Activated CD8-positive, alpha-beta memory T cell treated with anti-CD3 and anti-CD28 coated beads, Interleukin-2, amount 50 U/mL, for 1 hour (primary cell): ENCODE measurements at regions not wholly inside any gene's neighbourhood (a gene's known extent, or its start where the extent isn't known, plus 50 kb on each side); places are given as distances from the start of the nearest gene placed in this dataset.
A peak's percentile ranks its signal among the peaks of the same experiment; 100 is the strongest.
"Not testable (repeated sequence)": the region's sequence is repeated elsewhere in the genome, so short reads cannot be mapped to it uniquely, and the experiment has no call there.

Source experiments
- DNase-seq: peaks from one replicate; pipeline ENCODE4 v3.0.0-alpha.2; 2020; ENCODE audit errors: extremely low read depth

DNA sequence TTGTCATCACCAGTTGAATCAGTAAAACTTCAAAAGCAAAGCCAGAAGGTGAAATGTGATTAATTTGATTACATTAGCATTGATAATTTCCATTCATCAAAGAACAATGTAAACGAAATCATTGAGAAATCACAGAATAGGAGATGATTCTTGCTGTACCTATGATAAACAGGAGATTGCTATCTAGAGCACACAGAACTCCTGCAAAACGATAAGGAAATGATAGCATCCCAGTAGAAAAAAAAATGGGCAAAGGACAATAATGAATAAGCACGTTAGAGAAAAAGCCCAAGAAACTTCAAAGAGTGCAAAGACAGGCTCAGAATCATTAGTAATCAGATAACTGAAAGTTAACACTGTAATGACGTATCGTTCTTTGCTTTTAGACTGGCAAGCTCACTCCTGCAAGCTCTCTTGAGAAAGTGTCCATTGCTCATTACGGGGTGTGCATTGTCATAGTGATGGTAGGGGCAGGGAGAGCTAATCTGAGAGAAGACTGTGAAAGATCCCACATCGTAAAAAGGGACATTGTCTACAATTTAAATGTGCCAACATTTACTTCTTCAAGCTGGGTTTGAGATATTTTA, 143.6 kb downstream of the SPP2 start:
- no peak for DNase-seq

DNA sequence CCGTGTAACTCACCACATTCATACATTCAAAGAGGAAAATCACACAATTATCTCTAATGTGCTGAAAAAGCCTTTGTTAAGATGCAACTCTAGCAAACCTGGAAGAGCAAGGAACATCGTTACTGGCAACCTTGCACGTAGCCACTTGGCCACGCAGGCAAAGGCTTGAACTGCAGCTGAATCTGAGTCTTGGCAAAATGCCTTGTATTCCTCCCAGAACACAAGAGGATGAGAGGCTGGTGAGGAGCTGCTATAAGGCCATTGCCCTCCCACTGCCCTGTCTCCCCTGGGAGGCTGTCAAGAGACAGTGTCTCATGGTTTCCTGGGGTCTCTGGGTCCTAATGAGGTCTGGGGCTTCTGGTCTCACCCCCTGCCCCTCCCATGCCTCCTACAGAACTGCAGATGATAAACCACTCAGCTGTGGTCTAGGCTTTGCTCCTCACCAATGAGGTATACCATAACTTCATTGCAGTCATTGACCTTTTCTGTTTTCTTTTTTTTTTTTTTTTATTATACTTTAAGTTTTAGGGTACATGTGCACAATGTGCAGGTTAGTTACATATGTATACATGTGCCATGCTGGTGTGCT, 141.4 kb downstream of the SPP2 start:
- no peak for DNase-seq

- DNase-seq: no peak
Observed at GRCh38 chr2:234189786-234190300, 139.3 kb downstream of the SPP2 start.

DNA sequence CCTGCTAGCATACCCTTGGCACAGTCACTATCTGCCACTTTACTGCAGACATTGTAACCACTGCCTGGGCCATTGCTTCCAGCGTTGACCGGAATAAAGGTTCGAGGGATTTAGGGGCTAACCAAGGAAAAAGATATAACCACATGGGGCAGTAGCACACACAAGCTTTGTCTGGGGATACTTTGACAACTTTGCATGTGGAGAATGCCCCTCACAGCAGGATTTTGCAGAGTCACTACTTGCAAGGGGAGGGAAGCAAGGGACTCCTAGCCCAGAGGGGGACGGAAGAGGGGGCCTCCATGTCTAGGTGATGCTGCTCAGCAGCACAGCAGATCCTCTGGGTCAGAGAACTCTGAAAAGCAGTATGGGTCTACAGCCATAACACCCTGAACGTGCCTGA, 138.7 kb downstream of the SPP2 start:
- no peak for DNase-seq

DNA sequence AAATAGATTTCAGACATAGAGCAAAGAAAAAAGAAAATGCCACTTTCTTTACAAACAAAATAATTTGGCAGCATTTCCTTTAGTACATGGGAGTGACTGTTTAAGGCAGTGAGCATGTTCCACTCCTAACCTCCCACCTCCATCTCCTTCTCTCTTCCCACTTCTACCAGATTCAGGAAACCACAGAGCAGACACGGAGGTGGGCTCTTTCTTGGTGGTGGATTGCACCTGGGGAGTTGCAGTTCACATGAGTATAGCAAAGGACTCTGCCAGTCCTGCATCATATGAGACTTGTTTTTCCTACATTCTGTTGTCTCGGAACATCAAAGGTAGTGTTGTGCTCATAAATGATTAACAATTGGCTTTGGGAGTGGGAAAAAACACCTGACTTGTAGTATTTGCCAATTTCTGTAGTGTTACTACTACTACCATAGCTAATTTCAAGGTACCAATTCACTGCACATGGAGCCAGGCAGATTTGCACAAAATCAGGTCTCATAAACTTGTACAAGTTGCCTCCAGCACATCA, 137.2 kb downstream of the SPP2 start:
- DNase-seq: no peak

GRCh38 chr2:234181121-234181520, 130.6 kb downstream of the SPP2 start:
- DNase-seq: no peak

DNA sequence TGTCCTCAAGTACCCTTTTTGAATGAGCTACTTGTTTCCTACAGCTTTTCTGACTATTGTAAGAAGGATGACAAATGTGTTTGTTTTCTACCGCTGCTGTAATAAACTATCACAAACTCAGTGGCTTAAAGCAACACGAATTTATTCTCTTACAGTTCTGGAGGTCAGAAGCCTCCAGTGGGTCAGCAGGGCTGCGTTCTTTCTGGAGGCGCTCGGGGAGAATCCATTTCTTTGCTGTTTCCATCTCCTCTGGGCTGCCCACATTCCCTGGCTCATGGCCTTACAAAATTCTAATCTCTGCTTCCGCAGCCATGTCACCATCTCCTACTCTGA, 128.5 kb downstream of the SPP2 start:
- DNase-seq: no peak

DNA sequence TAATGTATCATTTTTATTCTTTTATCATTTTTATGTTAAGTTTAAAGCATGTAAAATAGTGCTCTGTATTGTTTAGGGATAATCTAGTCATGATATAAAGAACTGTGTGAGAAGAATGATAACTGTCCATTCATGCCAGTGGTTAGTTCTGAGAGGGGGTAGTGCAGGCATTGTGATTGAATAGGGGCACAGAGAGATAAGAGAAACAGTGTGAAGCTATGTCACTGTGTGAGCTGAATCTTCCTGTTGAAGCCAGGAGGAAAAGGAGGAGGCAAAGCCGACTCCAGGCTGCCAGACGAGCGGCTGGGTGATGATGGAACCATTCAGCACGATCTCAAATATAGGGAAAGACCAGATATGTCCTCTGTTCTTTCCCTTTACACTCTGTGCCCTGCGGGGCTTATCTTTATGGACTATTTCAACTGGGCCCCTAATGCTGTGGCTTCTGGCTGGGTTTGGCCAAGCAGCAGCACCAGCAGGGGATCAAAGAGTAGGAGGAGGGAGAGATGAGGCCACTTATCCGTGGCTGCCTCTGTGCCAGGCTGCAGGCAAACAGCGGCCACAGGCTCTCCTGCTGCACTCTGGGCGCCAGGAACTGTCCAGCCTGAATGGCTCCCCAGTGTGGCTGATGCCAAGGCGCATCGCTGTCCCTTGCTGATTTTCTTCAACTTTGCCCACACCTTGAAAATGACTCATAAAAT, 128.0 kb downstream of the SPP2 start:
- no peak for DNase-seq

GRCh38 chr2:234175649-234176048, 125.1 kb downstream of the SPP2 start:
- no peak for DNase-seq

DNA sequence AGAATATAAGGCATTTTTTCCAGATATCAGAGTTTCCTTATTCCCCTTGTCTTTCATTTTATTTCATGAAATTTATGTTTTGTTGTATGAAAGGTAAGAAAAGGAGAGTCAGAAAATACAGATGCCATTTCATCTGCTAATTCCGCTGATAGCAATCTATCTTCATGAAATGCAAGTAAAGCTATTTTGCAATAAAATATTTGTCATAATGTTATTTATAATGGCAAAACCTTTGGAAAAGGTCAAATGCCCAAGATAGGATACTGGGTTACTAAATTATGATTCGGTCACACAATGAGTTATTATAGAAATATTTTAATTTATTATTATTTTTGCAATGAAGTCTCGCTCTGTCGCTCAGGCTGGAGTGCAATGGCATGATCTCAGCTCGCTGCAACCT, 124.2 kb downstream of the SPP2 start:
- no peak for DNase-seq

DNA sequence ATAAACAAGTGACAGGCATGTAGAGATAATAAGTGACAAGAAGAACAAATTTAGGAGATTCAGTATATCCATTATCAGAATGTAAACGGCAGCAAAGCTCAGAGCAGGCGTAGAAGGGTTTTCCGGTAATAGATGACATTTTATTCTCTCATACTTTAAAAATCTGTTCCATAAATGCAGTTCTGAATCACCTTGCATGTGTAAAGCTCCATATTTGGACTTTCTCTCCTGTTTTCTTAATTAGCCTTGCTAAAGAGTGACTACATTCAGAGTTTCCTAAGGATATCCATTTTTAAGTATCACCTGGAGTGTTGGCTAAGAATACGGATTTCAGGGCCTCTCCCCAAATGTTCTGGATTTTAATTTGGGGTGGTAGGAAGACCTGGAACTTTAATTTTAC, 122.0 kb downstream of the SPP2 start:
- no peak for DNase-seq

DNA sequence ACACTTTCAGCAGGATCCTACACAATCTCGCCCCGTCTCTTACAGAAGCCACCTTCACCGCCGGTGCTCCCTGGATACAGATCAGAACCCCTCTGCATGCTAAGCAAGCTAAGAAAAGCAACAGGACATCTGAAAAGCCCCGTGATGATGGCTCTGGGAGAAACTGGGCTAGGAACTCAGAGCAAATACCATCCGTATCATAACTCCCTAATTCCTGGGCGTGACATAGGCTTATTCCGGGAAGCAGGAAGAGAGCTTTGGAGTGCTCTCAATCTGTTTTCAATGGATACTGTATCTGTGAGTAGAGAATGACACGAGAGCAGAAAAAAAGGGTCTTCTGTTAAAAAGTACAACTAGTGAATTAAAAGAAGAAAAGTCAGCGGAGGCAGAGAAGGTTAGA, 121.6 kb downstream of the SPP2 start:
- DNase-seq: no peak

DNA sequence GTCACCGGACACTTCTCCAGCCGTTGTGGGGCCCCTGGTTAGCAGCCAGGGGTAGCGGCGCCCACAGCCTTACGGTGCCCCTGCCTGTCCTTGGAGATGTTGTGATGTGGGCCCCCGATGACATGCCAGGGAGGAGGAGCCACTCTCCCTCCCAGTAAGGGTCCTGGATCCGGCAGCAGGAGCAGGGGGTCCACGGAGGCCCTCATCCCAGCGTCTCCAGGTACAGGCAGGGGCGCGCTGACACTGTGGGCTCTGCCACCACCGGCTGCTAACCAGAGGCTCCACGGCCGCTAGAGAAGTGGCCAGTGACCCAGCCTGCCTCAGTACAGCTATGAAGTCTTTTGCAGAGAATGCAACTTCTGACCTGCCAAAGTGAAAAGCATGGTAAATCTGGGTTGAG, 121.2 kb downstream of the SPP2 start:
- no peak for DNase-seq

DNA sequence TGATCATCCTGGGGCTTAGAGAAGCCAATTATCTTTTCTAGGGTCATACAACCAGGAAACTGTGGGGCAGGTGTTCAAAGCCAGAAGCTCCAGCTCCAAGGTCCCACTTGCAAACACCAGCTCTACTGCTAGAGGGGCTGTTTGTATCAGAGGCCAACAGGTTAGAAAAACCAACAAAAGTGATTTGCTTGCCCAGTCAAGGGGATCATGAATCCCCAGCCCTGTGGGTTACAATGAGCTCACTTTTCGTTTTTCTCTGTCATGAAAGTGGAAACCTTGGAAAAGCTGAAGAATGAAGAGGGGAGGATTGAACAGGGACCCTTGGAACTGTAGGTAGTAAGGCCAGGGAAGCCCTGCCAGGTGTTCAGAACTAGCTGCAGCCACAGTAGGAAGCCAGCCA, 119.2 kb downstream of the SPP2 start:
- DNase-seq: no peak

- DNase-seq: not testable (repeated sequence)
Observed at GRCh38 chr2:234168605-234169570, 118.4 kb downstream of the SPP2 start.

- DNase-seq: no peak
Observed at GRCh38 chr2:234166531-234166930, 116.0 kb downstream of the SPP2 start.

GRCh38 chr2:234165421-234165820, 114.9 kb downstream of the SPP2 start:
- DNase-seq: no peak

- DNase-seq: peak; percentile 19
Observed at GRCh38 chr2:234164493-234165413, 114.3 kb downstream of the SPP2 start.

DNA sequence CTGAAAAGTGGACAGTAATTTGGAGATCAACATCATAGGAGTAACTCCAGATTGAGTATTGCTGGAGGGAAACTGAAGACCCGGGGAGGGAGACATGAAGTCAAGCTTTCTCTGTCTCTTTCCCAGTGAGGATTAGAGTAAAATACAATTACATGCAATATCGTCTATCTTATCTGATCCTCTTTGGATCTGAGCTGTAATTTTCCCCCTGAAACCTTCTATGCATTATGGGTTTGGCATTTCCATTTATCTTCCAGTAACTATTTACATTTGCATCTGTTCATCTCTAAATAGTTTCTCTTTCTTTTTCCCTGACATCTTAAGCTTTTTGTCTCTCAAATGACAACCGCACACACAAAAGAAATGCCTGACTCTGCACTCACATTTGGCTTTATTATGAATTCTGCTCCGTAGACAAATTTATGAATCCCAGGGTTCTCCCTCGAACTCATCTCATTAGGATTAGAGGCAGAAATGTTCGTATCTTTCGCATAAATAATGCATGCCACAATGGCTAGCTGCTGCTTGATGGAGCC, 113.1 kb downstream of the SPP2 start:
- DNase-seq: no peak

DNA sequence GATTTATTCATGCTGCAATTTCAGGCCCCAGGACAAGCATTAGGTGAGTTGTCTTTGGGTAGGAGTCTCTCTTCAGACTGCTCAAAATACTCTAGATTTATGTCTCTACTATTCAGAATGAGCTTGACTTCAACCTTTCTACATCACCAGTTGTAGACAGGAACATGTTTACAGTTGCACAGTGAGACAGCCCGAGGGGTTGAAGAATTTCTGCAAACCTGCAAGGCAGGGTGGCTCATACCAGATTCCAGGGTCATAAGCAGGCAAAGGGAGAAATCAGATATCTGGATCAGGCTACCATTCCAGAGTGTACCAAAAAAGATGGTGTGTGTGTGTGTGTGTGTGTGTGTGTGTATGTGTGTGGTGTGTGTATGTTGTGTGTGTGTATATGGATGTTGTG, 112.4 kb downstream of the SPP2 start:
- no peak for DNase-seq

GRCh38 chr2:234161932-234162331, 111.4 kb downstream of the SPP2 start:
- no peak for DNase-seq
